GM11168 (cell line): ENCODE measurements at regions not wholly inside any gene's neighbourhood (a gene's known extent, or its start where the extent isn't known, plus 50 kb on each side); places are given as distances from the start of the nearest gene placed in this dataset.
"Not testable (repeated sequence)": the region's sequence is repeated elsewhere in the genome, so short reads cannot be mapped to it uniquely, and the experiment has no call there.

Source experiments
- in situ Hi-C: fragments of 300-500 bp; cut with MboI; formaldehyde crosslinking; loops from one replicate; pipeline ENCODE4 v1.12.0; 2022; ENCODE audit warnings: low sequenced_read_pairs; ENCODE audit not compliant: unreplicated experiment

DNA sequence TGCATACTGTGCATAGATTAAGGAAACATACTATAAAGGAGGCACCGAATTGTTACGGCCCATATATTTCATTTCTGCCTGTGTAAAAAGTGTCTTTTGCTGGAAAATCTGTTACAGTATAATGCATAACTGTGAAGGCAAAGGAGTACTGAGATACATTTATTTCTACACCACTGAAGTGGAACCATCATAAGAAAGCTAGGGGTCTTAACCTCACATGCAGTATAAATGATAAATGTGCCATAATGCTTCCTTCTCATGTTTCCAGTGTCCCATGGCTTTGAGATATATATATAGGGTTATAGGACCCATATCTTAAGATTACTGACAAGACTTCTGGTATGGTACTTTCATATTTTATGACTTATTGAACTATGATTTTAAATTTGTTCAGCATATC, 713.8 kb upstream of the PABPC4L start:
- in situ Hi-C loops, result no loop called here

DNA sequence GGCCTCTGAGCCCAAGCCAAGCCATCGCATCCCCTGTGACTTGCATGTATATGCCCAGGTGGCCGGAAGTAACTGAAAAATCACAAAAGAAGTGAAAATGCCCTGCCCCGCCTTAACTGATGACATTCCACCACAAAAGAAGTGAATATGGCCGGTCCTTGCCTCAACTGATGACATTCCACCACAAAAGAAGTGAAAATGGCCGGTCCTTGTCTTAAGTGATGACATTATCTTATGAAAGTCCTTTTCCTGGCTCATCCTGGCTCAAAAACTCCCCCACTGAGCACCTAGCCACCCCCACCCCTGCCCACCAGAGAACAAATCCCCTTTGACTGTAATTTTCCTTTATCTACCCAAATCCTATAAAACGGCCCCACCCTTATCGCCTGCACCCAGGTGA, 712.7 kb upstream of the PABPC4L start:
- in situ Hi-C loops, result not testable (repeated sequence)

DNA sequence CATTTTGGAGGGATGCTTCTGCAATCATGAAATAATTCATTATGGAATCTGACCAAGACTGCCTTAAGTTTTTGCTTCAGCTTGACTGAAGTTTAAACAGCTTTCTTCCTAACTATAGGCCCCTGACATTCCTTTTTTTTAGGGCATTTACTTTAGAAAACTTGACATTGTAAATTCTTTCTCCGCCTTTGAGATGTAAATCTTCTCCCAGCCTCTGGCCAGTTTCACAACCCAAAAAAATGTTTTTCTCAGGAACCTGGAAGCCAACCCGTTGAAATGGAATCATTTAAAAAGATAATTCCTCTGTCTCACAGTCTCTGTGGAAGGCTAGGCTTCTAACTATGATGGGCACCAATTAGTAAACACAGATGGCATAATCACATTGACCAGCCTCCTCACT, 710.4 kb upstream of the PABPC4L start:
- in situ Hi-C loops, result no loop called here

DNA sequence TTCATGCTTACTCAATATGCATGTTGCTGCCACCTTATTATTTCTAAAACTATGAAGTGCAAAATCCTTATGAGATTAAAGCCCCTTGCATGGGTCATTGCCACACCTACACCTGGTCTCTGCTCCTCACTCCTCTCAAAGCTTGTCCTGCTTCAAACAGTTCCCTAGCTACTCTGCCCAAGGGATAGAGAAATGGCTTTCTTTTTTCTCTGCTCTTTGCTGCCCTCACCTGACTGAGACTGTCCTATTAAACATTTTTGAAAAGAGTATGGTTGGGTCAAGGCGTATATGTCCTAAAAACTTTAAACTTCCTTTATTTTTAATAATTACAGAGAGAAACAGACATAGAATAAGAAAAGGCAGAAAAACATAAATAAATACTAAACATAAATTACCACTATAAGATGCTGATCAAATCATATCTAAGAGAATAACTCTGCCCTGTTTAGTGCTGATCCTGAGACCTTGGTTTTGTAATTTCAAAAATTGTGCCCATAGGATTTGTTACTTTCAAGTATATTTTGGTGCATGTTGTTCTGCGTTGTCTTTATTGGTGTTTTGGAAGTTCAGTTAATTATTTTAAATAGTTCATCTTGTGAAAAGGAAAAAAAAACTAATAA, 704.9 kb upstream of the PABPC4L start:
- in situ Hi-C loops, result no loop called here

DNA sequence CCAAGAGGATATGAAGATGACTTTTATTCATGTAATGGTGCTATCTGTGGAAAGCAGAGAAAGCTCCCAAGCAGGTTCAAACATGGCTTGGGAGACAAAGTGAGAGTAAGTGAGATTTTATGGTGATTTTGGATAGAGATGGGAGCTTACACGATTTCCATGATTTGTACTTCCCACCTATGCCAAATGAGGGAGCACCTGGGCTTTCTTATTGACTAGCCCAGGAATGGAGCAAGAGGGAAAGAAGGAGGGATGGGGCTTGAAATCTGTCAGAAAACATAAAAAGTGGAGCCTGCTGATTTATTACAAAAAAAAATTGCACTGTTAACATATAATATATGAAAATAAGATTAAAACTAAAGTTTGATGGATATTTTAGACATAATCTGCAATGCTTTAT, 703.5 kb upstream of the PABPC4L start:
- in situ Hi-C loops, result no loop called here

DNA sequence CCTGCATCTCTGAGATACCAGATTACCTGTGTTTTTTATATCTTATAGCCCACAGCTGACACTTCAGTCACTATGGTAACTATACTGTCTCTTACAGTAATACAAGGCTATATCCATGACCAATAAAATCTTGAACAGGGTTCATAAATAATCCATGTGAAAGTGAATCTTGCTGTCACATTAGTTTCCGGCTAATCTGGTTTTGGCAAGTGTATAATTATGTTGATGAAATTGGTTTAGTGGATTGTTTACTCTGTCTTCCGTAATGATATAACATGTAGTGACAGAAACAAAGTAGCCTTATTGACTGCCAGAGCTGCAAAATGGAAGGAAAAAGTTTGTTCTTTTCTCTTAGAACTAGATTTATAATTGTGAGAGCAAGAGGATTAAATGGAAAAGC, 686.6 kb upstream of the PABPC4L start:
- in situ Hi-C loops, result no loop called here

DNA sequence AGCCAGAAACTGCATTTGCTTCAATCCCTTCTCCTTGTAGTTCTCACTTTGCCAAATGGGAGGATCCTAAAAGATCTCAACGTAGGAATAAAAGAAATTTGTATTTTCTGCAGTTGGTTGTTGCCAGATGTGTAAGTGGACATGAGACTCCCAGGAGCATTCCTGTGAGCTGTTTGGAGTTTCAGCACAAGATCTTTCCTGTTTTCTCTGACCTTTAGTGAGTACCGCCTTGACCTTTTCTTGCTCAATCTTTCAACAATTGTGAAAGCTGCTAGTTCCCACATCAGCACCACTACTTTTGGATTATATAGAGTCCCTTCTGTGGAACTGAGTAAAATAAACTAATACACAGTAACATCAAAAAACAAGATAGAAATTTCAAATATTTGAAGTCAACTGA, 683.8 kb upstream of the PABPC4L start:
- in situ Hi-C loops, result no loop called here

DNA sequence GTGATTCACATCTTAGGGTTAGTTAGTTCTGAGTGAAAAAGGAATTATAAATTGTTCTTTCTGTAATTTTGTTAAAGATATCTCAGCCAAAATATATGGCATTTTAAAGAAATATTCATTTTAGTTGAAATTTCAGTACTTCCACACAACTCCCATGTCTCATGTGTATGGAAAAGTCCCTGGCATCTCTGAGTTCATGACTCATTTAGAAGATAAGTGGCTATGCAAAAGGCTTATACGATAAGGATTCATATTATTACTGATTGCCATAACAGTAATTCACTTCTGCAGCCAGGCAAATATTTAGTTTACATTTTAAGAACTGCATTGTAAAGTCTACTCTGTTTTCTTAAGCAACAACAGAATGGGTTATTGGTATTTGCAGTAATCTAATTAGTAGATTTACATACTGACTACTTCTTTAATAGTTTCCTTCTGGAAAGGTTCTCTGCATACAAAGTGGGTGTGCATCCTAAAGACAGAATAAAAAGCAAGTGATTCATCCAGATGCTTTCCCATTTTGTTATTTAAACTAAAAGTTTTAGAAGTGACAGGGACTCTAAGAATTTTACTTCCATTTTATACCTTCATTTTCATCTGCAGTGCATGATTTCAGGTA, 682.4 kb upstream of the PABPC4L start:
- in situ Hi-C loops, result no loop called here

DNA sequence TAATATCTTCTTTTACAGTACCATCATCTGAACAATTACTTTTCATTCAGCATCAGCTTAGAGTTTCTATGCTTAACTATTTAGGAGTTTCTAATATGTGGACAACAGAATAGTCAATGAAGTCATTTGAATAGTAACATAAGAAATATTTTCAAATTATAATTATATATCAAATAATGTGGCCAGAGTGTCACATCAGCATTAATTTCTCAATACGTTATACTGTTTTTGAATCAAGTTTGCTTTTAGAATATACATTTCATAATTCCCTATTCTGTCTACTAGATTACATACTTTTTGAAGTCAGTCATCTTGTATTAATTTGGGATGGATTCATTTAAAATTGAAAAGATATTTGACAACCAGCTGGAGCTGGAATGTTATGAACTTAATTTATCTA, 677.4 kb upstream of the PABPC4L start:
- in situ Hi-C loops, result no loop called here

DNA sequence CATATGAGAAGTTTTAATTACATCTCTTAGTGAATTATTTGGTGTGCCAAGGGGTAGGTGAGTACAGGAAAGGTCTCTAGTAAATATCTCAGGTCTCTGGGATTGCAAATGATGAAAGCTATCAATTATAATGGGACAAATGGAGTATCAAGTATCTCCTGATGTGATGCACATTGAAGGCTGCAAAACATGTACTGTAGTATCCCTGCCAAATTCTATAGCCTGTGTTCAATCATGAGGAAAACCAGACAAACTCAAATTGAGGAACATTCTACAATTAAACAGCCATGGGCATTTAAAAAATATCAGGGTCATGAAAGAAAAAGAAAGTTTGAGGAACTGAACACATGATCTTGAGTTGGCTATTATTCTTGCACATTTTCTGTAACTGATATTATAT, 665.4 kb upstream of the PABPC4L start:
- in situ Hi-C loops, result no loop called here

DNA sequence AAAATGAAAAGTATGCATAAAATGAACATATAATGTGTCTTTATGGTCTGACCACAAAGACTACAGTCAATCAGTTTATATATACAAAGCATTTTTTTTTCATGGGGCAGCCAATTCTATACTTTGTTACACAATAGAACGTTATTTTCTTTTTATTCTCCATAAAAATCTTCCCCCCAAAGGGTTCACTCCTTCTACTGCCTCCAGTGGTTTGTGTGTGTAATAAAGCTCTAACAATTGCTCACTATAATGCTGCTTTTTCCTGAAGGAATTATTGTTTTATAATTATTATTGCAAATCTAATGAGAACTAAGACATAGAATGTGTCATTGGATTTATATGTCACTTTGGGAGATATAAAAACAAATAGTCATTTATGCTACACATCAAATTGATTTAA, 664.1 kb upstream of the PABPC4L start:
- in situ Hi-C loops, result no loop called here

DNA sequence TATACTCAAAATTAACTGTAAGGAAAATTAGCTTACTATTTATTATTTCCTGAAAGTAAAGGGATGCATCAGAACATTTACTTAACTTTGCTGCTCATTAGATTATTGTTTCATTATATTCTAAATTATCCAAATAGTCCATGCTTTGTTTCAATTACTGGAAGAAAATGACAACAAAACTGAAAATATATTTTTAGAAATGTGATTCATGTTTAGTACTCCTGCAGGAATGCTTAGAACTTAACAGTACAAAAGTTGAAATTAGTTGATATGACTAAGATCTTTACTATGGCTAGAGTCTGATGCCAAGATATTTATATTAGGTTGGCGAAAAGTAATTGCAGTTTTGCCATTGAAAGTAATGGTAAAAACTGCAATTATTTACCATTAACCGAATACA, 660.5 kb upstream of the PABPC4L start:
- in situ Hi-C loops, result no loop called here

DNA sequence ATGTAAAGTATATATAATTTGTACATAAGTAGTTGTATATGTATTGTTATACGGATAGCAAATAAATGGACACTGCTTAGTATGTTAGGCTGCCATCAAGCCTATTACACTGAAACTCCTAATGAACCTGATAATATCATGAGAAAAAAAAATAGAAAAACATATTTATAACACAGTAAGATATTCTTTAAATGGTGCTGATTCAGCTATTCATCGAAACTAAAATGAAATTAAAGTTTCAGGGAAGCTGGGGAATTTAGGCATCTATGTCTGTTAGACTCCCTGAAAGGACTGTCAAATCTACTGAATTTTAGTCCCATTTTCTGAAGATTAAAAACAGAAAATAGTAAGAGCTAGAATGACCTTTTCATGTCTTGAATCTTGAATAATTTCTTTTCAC, 647.1 kb upstream of the PABPC4L start:
- in situ Hi-C loops, result no loop called here

DNA sequence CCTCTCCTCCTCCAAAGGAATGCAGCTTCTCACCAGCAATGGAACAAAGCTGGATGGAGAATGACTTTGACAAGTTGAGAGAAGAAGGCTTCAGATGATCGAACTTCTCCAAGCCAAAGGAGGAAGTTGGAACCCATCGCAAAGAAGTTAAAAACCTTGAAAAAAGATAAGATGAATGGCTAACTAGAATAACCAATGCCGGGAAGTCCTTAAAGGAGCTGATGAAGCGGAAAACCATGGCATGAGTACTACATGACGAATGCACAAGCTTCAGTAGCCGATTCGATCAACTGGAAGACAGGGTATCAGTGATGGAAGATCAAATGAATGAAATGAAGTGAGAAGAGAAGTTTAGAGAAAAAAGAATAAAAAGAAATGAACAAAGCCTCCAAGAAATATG, 629.2 kb upstream of the PABPC4L start:
- in situ Hi-C loops, result not testable (repeated sequence)

DNA sequence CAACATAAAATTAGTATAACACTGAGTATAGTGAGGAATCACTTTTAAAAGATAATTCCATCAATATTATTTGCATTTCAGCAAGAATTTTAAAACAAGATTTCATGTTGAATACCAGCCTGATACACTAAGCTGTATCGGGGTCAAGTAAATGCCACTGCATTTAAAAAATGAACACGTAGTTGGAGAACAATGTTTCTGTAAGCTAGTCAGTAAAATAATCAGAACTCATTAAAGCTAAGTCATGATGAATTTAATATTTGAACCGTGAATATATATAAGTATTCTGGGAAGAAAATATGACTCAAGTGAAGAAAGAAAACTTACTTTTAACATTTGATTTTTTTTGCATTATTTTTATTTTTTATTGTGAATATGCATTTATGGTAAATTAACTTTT, 611.0 kb upstream of the PABPC4L start:
- in situ Hi-C loops, result no loop called here

DNA sequence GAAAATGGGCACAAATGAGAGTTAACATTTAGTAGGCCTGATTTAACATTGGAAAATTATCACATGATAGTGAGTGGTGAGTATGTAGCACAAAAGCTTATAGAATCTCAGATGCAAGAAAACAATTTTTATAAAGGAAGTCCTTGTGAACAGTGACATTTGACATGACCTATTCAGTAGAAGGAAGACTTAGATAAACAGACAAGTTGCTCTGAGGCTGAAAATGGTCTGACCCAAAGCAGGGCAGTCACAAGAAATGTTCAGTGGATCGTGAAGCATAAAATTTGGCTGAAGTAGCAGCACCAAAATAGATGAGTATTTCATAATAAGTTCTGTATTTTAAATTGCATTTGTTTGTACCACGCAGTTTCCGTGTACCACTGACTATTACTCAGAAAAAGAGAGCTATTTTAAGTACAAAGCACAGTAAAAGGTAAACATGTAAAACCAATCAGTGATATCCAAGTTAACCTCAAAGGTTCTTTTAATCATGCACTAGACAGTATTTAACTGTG, 605.7 kb upstream of the PABPC4L start:
- in situ Hi-C loops, result no loop called here

DNA sequence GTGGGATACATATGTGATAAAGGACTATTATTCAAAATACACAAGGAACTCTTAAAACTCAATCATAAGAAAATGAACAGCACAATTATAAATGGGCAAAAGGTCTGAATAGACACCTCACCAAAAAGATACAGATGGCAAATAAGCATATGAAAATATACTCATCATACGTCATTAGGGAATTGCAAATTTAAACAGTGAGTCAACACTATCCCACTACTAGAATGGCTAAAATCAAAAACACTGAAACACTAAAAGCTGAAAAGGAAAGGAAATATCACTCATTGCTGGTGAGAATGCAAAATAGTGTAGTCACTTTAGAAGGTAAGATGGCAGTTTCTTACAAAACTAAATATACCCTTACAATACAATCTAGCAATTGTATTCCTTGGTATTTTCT, 597.0 kb upstream of the PABPC4L start:
- in situ Hi-C loops, result no loop called here

DNA sequence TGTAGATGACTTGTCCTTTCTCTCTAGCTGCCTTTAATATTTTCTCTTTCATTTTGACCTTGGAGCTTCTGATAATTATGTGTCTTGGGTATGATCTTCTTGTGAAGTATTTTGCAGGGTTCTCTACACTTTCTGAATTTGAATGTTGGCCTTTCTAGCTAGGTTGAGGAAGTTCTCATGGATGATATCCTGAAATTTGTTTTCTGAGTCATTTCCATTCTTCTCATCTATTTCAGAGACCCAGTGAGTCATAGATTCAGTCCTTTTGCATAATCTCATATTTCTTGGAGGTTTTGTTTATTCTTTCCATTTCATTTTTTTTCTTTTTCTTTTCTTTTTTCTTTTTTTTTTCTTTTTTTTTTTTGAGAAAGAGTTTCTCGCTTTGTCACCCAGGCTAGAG, 585.7 kb upstream of the PABPC4L start:
- in situ Hi-C loops, result no loop called here

DNA sequence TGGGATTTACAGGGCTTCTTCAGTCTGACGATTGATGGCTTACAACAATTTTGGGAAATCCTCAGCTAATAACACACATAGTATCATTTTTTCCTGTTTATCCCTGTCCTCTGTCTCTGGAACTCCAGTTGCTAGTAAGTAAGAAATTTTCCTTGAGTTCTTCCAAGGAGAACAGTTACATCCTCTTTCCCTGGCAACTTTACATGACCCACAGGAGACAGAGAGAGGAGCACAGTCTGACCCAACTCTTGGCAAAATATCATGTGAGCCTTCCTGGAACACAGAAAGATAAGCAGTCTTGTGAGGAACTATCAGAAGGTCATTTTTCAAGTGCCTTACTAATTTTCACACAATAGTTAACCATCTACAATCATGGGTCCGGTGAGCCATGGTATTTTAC, 578.7 kb upstream of the PABPC4L start:
- in situ Hi-C loops, result no loop called here

DNA sequence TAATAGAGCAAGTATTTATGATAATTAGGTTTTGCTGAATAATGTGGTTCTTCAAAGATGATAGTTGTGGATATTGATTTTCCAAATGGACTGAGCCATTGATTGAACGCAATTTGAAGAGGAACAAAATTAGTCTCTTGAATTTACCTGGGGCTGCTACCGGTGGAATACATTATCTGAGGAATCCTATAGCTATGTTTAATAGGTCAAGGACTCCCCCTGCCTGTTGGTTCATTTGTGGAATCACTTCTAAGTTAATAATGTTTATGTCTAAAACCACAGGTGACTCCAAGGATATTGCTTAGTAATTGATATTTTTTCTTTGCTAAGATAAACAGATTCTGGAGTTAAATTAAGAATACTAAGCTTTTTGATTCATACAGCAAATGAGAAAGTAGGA, 576.0 kb upstream of the PABPC4L start:
- in situ Hi-C loops, result no loop called here

DNA sequence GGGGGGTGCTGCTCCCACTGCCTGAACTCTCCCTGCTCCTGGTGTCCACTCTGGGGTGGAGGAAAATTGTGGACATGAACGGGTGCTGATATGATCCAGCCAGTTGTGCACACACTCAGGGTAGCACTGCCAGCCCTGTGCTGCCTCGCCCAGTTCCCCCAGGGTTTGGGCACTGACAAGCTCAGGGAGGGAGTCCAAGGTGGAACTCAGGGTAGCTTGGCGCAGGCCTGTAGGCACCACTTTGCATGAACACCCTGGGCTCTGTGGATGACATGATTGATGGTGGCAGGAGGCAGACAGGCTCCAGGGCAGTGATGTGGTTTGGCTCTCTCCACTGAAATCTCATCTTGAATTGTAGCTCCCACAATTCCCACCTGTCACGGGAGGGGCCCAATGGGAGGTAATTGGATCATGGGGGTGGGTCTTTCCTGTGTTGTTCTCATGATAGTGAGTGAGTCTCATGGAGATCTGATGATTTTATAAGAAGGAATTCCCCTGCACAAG, 572.0 kb upstream of the PABPC4L start:
- in situ Hi-C loops, result no loop called here

DNA sequence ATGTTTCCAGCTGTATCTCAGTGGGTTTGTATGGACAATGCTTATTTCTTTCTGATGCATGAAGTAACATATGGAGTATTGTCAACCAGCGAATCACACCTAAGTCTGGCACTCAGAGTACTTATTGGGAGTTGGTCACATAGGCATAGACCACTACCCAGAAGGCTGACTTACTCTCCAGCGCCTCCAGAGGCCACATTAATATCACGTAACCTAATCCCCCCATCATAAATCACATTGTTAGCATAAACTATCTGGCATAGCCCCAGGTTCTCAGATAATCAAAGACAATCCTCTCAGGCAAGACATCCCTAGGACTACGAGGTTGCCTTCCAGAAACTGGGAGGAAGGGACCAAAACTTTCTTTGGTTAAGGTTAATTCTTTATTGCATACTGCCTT, 560.5 kb upstream of the PABPC4L start:
- in situ Hi-C loops, result no loop called here
